Neuronal stem cell (in vitro differentiated cells): ENCODE measurements at regions not wholly inside any gene's neighbourhood (a gene's known extent, or its start where the extent isn't known, plus 50 kb on each side); places are given as distances from the start of the nearest gene placed in this dataset.
"Not testable (repeated sequence)": the region's sequence is repeated elsewhere in the genome, so short reads cannot be mapped to it uniquely, and the experiment has no call there.

Source experiments
- DNase-seq: peaks from one replicate; pipeline ENCODE4 v3.0.0-alpha.2; 2013; ENCODE audit warnings: low spot score
- H2AFZ ChIP-seq: one replicate; pipeline ENCODE4 v1.6.1; 2013; ENCODE audit warnings: mild to moderate bottlenecking, low read length, inconsistent platforms
- H2AK5ac ChIP-seq: 2 replicates; pipeline ENCODE4 v1.6.1; 2013; ENCODE audit warnings: low read depth, mild to moderate bottlenecking, inconsistent platforms, low read length, moderate library complexity, mixed read lengths
- H2BK120ac ChIP-seq: 2 replicates; pipeline ENCODE4 v1.6.1; 2013; ENCODE audit warnings: low read depth, mild to moderate bottlenecking, inconsistent platforms, low read length, moderate library complexity, mixed read lengths
- H2BK12ac ChIP-seq: one replicate; pipeline ENCODE4 v1.6.1; 2013; ENCODE audit warnings: low read length, inconsistent platforms
- H2BK15ac ChIP-seq: 2 replicates; pipeline ENCODE4 v1.6.1; 2013; ENCODE audit warnings: mild to moderate bottlenecking, low read length, inconsistent platforms, mixed read lengths
- H2BK5ac ChIP-seq: one replicate; pipeline ENCODE4 v1.6.1; 2013; ENCODE audit warnings: inconsistent platforms, mild to moderate bottlenecking, low read length, moderate library complexity
- H3K14ac ChIP-seq: one replicate; pipeline ENCODE4 v1.6.1; 2013; ENCODE audit warnings: low read length, inconsistent platforms
- H3K18ac ChIP-seq: 2 replicates; pipeline ENCODE4 v1.6.1; 2013; ENCODE audit warnings: low read length, inconsistent platforms
- H3K23ac ChIP-seq: 2 replicates; pipeline ENCODE4 v1.6.1; 2013; ENCODE audit warnings: low read depth, mild to moderate bottlenecking, mixed read lengths, low read length, inconsistent platforms; ENCODE audit not compliant: poor library complexity
- H3K27ac ChIP-seq: replicated peaks from 3 replicates; pipeline ENCODE4 v1.5.1; 2013; ENCODE audit warnings: low read length, inconsistent platforms
- H3K27me3 ChIP-seq, 3 experiments: 2 replicates each; pipeline ENCODE4 v1.6.1; 2013; ENCODE audit warnings: low read length in 3 of 3, mild to moderate bottlenecking in 2 of 3, inconsistent platforms in 1 of 3, low read depth in 1 of 3, mixed read lengths in 1 of 3, moderate library complexity in 1 of 3; ENCODE audit not compliant: control insufficient read depth in 3 of 3, insufficient read depth in 3 of 3
- H3K36me3 ChIP-seq, 2 donors: replicated peaks in 1 of 2; 2 replicates each; pipeline ENCODE4 v1.6.1; 2013; ENCODE audit warnings: low read length in 2 of 2; ENCODE audit not compliant: control insufficient read depth in 2 of 2, insufficient read depth in 2 of 2
- H3K4ac ChIP-seq: 2 replicates; pipeline ENCODE4 v1.6.1; 2013; ENCODE audit warnings: inconsistent platforms, mild to moderate bottlenecking, low read length, moderate library complexity
- H3K4me1 ChIP-seq, 2 donors: 1 replicate in 1 of 2; 2 replicates in 1 of 2; pipeline ENCODE4 v1.6.1; 2013; ENCODE audit warnings: low read length in 2 of 2, low read depth in 1 of 2; ENCODE audit not compliant: control insufficient read depth in 2 of 2, insufficient read depth in 1 of 2
- H3K4me2 ChIP-seq: one replicate; pipeline ENCODE4 v1.6.1; 2013; ENCODE audit warnings: mild to moderate bottlenecking, low read length, inconsistent platforms; ENCODE audit not compliant: insufficient read depth, poor library complexity, severe bottlenecking
- H3K4me3 ChIP-seq, 2 donors: 2 replicates each; pipeline ENCODE4 v1.5.1; 2013; ENCODE audit warnings: low read length in 2 of 2, mild to moderate bottlenecking in 2 of 2, inconsistent platforms in 1 of 2, moderate library complexity in 1 of 2
- H3K79me1 ChIP-seq: one replicate; pipeline ENCODE4 v1.6.1; 2013; ENCODE audit warnings: low read depth, mild to moderate bottlenecking, inconsistent platforms, low read length, moderate library complexity
- H3K9ac ChIP-seq: one replicate; pipeline ENCODE4 v1.6.1; 2013; ENCODE audit warnings: mild to moderate bottlenecking, low read depth, low read length, inconsistent platforms; ENCODE audit not compliant: poor library complexity
- H3K9me3 ChIP-seq, 2 donors: replicated peaks in 1 of 2; 2 replicates each; pipeline versions ENCODE3 to v1.6.1; 2013; ENCODE audit warnings: low read length in 2 of 2, mild to moderate bottlenecking in 2 of 2, inconsistent platforms in 1 of 2, low read depth in 1 of 2, mixed read lengths in 1 of 2, moderate library complexity in 1 of 2; ENCODE audit not compliant: control insufficient read depth in 2 of 2, insufficient read depth in 1 of 2
- H4K8ac ChIP-seq: one replicate; pipeline ENCODE4 v1.6.1; 2013; ENCODE audit warnings: low read depth, mild to moderate bottlenecking, inconsistent platforms, low read length, moderate library complexity
- H4K91ac ChIP-seq: one replicate; pipeline ENCODE4 v1.6.1; 2013; ENCODE audit warnings: low read length, low read depth, mild to moderate bottlenecking, inconsistent platforms; ENCODE audit not compliant: poor library complexity
- WGBS, 2 donors: extraction: QIAGEN DNeasy Blood & Tissue Kit; methylation state at CpG; one replicate each; pipeline ENCODE4 v1.1.7; 2013; ENCODE audit warnings: missing lambda C conversion rate in 2 of 2, mixed read lengths in 1 of 2; ENCODE audit not compliant: insufficient read length in 2 of 2, insufficient replicate concordance in 1 of 2; ENCODE audit errors: extremely low coverage in 2 of 2; 5-methylcytosine and 5-hydroxymethylcytosine counted together

DNA sequence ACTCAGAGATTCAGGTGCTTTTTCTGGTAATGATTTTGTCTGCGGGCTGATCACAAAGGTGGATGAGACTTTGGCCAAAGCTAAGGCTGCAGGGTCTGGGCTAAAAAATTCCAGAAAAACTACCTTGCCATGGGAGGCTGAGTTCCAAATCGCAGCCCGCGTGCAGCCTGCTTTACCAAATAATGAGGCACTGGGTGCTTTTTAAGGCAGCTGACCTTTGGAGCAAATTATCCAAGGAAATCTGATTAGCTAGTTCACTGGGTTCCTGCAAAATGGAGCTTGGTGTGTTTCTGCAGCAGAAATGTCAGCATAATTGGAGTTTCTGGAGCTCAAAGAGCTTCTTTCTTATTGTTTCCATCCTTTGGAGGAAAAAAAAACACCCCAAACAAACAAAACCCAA is 156.6 kb downstream of the NPIPA7 start:
- not testable (repeated sequence) for H4K91ac ChIP-seq, H3K9ac ChIP-seq, H3K4me1 ChIP-seq, H2BK12ac ChIP-seq, H3K36me3 ChIP-seq, DNase-seq, H3K27me3 ChIP-seq, H3K18ac ChIP-seq, H2BK120ac ChIP-seq, H3K4me2 ChIP-seq, H3K14ac ChIP-seq, H3K79me1 ChIP-seq, H3K4ac ChIP-seq, H2BK15ac ChIP-seq, H3K9me3 ChIP-seq, H3K4me3 ChIP-seq, H2AFZ ChIP-seq, H3K27ac ChIP-seq, H4K8ac ChIP-seq, H3K23ac ChIP-seq, H2AK5ac ChIP-seq, H2BK5ac ChIP-seq
- WGBS, 2 donors, result no CpG with 5 or more reads among the region's 4 CpGs

- not testable (repeated sequence) for DNase-seq, H3K4ac ChIP-seq, H3K4me3 ChIP-seq, H2BK12ac ChIP-seq, H3K27me3 ChIP-seq, H3K36me3 ChIP-seq, H2BK15ac ChIP-seq, H3K9me3 ChIP-seq, H4K91ac ChIP-seq, H3K14ac ChIP-seq, H3K4me1 ChIP-seq, H2BK5ac ChIP-seq, H2BK120ac ChIP-seq, H2AK5ac ChIP-seq, H3K18ac ChIP-seq, H3K9ac ChIP-seq, H3K23ac ChIP-seq, H4K8ac ChIP-seq, H3K4me2 ChIP-seq, H3K27ac ChIP-seq, H2AFZ ChIP-seq, H3K79me1 ChIP-seq
- no CpG with 5 or more reads among the region's 3 CpGs for WGBS, 2 donors
Measured at GRCh38 chr16:16536151-16536550, 157.2 kb downstream of the NPIPA7 start.

- not testable (repeated sequence) for H3K4me2 ChIP-seq
Measured at GRCh38 chr16:16549710-16550109, 170.8 kb downstream of the NPIPA7 start.

DNA sequence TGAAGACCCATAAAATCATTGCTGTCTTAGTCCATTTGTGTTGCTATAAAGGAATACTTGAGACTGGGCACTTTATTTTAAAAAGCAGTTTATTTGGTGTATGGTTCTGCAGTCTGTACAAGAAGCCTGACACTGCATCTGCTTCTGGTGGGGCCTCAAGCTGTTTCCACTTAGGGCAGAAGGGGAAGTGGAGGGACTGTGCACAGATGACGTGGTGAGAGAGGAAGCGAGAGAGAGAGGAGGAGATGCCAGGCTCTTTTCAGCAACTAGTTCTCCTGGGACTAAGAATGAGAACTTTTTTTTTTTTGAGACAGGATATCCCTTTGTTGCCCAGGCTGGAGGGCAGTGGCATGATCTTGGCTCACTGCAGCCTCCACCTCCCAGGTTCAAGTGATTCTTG is 171.9 kb downstream of the NPIPA7 start:
- H4K8ac ChIP-seq, H2BK12ac ChIP-seq, H3K27me3 ChIP-seq, H3K4ac ChIP-seq, H3K9me3 ChIP-seq, H2BK15ac ChIP-seq, H2AFZ ChIP-seq, H3K4me2 ChIP-seq, H3K79me1 ChIP-seq, H2BK5ac ChIP-seq, H3K4me3 ChIP-seq, H3K14ac ChIP-seq, H3K9ac ChIP-seq, H3K4me1 ChIP-seq, H3K18ac ChIP-seq, DNase-seq, H3K23ac ChIP-seq, H4K91ac ChIP-seq, H3K36me3 ChIP-seq, H3K27ac ChIP-seq, H2AK5ac ChIP-seq, H2BK120ac ChIP-seq: not testable (repeated sequence)
- no CpG with 5 or more reads among the region's 2 CpGs for WGBS, 2 donors

More at GRCh38 chr16:16549710-16550109, 170.8 kb downstream of the NPIPA7 start:
- H3K4me3 ChIP-seq, H2BK15ac ChIP-seq, H3K27me3 ChIP-seq, H3K79me1 ChIP-seq, H2BK5ac ChIP-seq, H3K36me3 ChIP-seq, H3K27ac ChIP-seq, DNase-seq, H4K91ac ChIP-seq, H2BK12ac ChIP-seq, H3K4ac ChIP-seq, H3K9me3 ChIP-seq, H3K18ac ChIP-seq, H2AK5ac ChIP-seq, H2AFZ ChIP-seq, H2BK120ac ChIP-seq, H3K23ac ChIP-seq, H3K9ac ChIP-seq, H4K8ac ChIP-seq, H3K14ac ChIP-seq, H3K4me1 ChIP-seq: not testable (repeated sequence)
- no CpG with 5 or more reads among the region's 3 CpGs for whole genome bisulfite sequencing, 2 donors
